A673 (cell line): ENCODE measurements at regions not wholly inside any gene's neighbourhood (a gene's known extent, or its start where the extent isn't known, plus 50 kb on each side); places are given as distances from the start of the nearest gene placed in this dataset.

ENCODE experiments used
- EZH2 ChIP-seq: fragments of 200-600 bp; sonication (generic); IDR thresholded peaks from 2 replicates; pipeline ENCODE4 v1.6.1; 2017; ENCODE audit warnings: borderline replicate concordance, low read depth, mild to moderate bottlenecking, mixed read lengths, antibody characterized with exemption, low read length; ENCODE audit not compliant: poor library complexity, severe bottlenecking
- TF ChIP-seq, protein P1 (sequence below): fragments of 300-800, 200-600 bp; sonication (generic); conservative IDR thresholded peaks from 2 replicates; pipeline ENCODE4 v1.5.1; 2017; ENCODE audit warnings: low read depth, mild to moderate bottlenecking, antibody characterized with exemption, low read length, moderate library complexity, mixed read lengths

DNA sequence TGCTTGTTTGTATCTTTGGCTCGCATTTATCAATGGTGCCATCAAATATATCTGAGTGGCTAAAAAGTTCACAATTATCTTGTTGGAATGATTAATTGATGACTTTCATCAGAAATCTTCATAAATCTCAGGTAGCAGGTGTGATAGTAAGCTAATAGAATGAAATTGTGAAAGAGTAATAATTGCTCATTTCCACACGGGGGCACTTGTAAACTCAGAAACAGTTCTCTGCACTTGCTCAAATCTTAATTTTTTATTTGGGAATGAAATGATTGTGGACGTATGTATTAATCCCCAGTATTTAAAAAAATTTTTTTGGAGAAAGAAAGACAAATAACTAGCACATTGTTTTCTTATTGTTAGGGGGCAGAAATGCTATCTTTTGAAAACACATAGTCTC is 132.8 kb downstream of the DTHD1 start:
- TF ChIP-seq, protein P1, sequence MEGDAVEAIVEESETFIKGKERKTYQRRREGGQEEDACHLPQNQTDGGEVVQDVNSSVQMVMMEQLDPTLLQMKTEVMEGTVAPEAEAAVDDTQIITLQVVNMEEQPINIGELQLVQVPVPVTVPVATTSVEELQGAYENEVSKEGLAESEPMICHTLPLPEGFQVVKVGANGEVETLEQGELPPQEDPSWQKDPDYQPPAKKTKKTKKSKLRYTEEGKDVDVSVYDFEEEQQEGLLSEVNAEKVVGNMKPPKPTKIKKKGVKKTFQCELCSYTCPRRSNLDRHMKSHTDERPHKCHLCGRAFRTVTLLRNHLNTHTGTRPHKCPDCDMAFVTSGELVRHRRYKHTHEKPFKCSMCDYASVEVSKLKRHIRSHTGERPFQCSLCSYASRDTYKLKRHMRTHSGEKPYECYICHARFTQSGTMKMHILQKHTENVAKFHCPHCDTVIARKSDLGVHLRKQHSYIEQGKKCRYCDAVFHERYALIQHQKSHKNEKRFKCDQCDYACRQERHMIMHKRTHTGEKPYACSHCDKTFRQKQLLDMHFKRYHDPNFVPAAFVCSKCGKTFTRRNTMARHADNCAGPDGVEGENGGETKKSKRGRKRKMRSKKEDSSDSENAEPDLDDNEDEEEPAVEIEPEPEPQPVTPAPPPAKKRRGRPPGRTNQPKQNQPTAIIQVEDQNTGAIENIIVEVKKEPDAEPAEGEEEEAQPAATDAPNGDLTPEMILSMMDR = peak; percentile 25; the same call in 1 of the 2 replicates
- TF ChIP-seq EZH2 = no peak
